ENCODE measurements at regions not wholly inside any gene's neighbourhood (a gene's known extent, or its start where the extent isn't known, plus 50 kb on each side); places are given as distances from the start of the nearest gene placed in this dataset.

- TF ChIP-seq CTCF (IDR thresholded peaks at IDR 0.05), result no peak
- POLR2A ChIA-PET, result no interaction called here
- intact Hi-C loops (cut with micrococcal nuclease), result no loop called here
- H3K36me3 Mint-ChIP-seq (ENCODE audit: low read depth), result no peaks in the 10 kb centered on the region
- no peak overlapping the region for H3K4me3 Mint-ChIP-seq
- CTCF ChIA-PET, result no interaction called here
- no peak for ATAC-seq
- H3K4me1 Mint-ChIP-seq (ENCODE audit: low read depth), result no peaks in the 10 kb centered on the region
- no peak for DNase-seq
- no peak overlapping the region for H3K27ac Mint-ChIP-seq
- peaks cover 12% of the 10 kb centered on the region for H3K27me3 Mint-ChIP-seq
- peaks cover 4% of the 10 kb centered on the region for H3K9me3 Mint-ChIP-seq
These were observed 160.7 kb downstream of the PHLDA1 start for GRCh38 chr12:75870878-75871277.

GRCh38 chr12:75868501-75868900, 163.1 kb downstream of the PHLDA1 start:
- no peaks in the 10 kb centered on the region for H3K4me1 Mint-ChIP-seq (ENCODE audit: low read depth)
- H3K27me3 Mint-ChIP-seq, result peaks cover 7% of the 10 kb centered on the region
- ChIA-PET POLR2A (no interaction called here), CTCF (interaction anchor here (1.2 kb wide), 1 partner anchor 52 kb away, joined by 4 read pairs; no protein-coding TSS in a partner anchor)
- intact Hi-C loops (cut with micrococcal nuclease), result no loop called here
- H3K9me3 Mint-ChIP-seq, result peaks cover 4% of the 10 kb centered on the region
- DNase-seq (no peak), ATAC-seq (no peak)
- TF ChIP-seq CTCF (IDR thresholded peaks at IDR 0.05), result no peak
- H3K36me3 Mint-ChIP-seq (ENCODE audit: low read depth), result no peaks in the 10 kb centered on the region
- H3K4me3 Mint-ChIP-seq, result no peak overlapping the region
- no peak overlapping the region for H3K27ac Mint-ChIP-seq

- no peaks in the 10 kb centered on the region for H3K36me3 Mint-ChIP-seq (ENCODE audit: low read depth)
- POLR2A ChIA-PET, result no interaction called here
- H3K4me1 Mint-ChIP-seq (ENCODE audit: low read depth), result peaks cover 8% of the 10 kb centered on the region
- CTCF ChIA-PET, result no interaction called here
- no peak overlapping the region for H3K27ac Mint-ChIP-seq
- H3K9me3 Mint-ChIP-seq, result peaks cover 4% of the 10 kb centered on the region
- intact Hi-C loops (cut with micrococcal nuclease), result no loop called here
- DNase-seq (no peak), ATAC-seq (no peak)
- no peak for TF ChIP-seq CTCF (IDR thresholded peaks at IDR 0.05)
- H3K4me3 Mint-ChIP-seq, result no peak overlapping the region
- H3K27me3 Mint-ChIP-seq, result no peaks in the 10 kb centered on the region
These were observed 166.3 kb downstream of the PHLDA1 start for GRCh38 chr12:75865315-75865714.

- peaks cover 4% of the 10 kb centered on the region for H3K9me3 Mint-ChIP-seq
- DNase-seq (no peak), ATAC-seq (no peak)
- ChIA-PET POLR2A (no interaction called here), CTCF (interaction anchor here (0.7 kb wide), 1 partner anchor 12 kb away, joined by 3 read pairs; no protein-coding TSS in a partner anchor)
- no peak for TF ChIP-seq CTCF (IDR thresholded peaks at IDR 0.05)
- H3K36me3 Mint-ChIP-seq (ENCODE audit: low read depth), result no peaks in the 10 kb centered on the region
- intact Hi-C loops (cut with micrococcal nuclease), result no loop called here
- peaks cover 8% of the 10 kb centered on the region for H3K4me1 Mint-ChIP-seq (ENCODE audit: low read depth)
- H3K27ac Mint-ChIP-seq, result no peak overlapping the region
- no peak overlapping the region for H3K4me3 Mint-ChIP-seq
- no peaks in the 10 kb centered on the region for H3K27me3 Mint-ChIP-seq
These were observed 167.4 kb downstream of the PHLDA1 start for GRCh38 chr12:75864161-75864560.

- H3K36me3 Mint-ChIP-seq (ENCODE audit: low read depth), result no peaks in the 10 kb centered on the region
- POLR2A ChIA-PET, result no interaction called here
- no peak for TF ChIP-seq CTCF (IDR thresholded peaks at IDR 0.05)
- H3K27me3 Mint-ChIP-seq, result no peaks in the 10 kb centered on the region
- H3K4me3 Mint-ChIP-seq, result no peak overlapping the region
- H3K4me1 Mint-ChIP-seq (ENCODE audit: low read depth), result peaks cover 8% of the 10 kb centered on the region
- ATAC-seq (no peak), DNase-seq (no peak)
- intact Hi-C loops (cut with micrococcal nuclease), result no loop called here
- no peak overlapping the region for H3K27ac Mint-ChIP-seq
- CTCF ChIA-PET, result no interaction called here
- peaks cover 4% of the 10 kb centered on the region for H3K9me3 Mint-ChIP-seq
These were observed 168.0 kb downstream of the PHLDA1 start for GRCh38 chr12:75863533-75863932.

All from activated CD8-positive, alpha-beta T cell treated with anti-CD3 and anti-CD28 coated beads for 36 hours (primary cell).